RCC 7860 (cell line): ENCODE measurements at regions not wholly inside any gene's neighbourhood (a gene's known extent, or its start where the extent isn't known, plus 50 kb on each side); places are given as distances from the start of the nearest gene placed in this dataset.

Source experiments
- DNase-seq: peaks from one replicate; pipeline ENCODE4 v3.0.0-alpha.2; 2015; ENCODE audit warnings: low spot score
- FAIRE-seq: peaks from 2 replicates; lab custom pipeline; 2012; peaks lifted over from hg19 to GRCh38; lab: Jason Lieb, UNC

DNA sequence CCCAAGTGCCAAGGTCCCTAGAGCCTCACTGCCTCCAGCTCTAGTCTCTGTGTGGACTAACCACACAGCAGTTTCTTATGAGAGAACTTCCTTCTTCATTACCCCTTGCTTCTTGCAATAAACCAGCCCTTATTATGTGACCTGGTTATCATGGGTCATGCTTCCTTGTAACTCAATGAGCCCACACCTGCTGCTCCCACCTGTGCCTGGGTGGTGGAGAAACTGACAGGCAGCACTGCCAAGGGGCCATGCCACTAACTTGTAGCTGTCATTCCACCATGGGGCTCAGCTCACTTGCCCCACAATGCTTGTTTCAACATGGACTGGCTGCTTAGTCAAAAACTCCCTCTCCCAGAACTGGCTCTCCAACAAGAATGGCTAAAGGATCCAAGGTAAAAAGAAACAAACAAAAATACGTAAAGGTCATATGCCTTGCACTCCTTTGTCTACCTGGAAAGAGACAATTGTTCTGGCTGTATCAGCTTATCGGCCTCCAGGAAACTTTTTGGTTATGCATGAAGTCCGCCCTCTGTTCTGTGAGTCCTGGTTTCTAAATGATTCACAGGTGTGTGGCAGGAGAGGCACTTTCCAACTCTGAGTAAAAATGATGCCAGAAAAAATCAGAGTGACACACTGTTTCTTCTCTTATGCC is 446.4 kb downstream of the COG6 start:
- FAIRE-seq = no peak
- no peak for DNase-seq

GRCh38 chr13:40102360-40102727 is 446.9 kb downstream of the COG6 start:
- DNase-seq = no peak
- FAIRE-seq = no peak

- no peak for FAIRE-seq
- peak; percentile 81 for DNase-seq
Measured at GRCh38 chr13:40102854-40103253, 447.4 kb downstream of the COG6 start.

DNA sequence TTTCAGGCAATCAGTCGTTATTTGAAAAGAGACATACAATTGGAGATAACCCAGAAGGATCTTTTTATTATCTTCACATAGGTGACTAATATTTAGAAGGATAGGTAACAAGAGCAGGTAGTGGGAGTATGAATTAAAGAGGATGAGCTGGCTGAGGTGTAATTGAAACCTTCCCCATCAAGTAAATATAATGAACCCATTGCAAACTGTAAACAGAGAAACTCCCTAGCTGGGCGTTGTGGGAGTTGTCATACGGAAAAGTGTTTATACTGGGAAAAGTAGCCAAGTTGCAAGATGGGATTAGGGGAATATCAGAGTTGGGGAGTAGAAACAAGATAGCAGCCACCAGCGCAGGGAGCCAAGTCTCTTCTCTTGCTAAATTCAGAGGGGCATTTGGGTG is 448.4 kb downstream of the COG6 start:
- DNase-seq (no peak), FAIRE-seq (no peak)

DNA sequence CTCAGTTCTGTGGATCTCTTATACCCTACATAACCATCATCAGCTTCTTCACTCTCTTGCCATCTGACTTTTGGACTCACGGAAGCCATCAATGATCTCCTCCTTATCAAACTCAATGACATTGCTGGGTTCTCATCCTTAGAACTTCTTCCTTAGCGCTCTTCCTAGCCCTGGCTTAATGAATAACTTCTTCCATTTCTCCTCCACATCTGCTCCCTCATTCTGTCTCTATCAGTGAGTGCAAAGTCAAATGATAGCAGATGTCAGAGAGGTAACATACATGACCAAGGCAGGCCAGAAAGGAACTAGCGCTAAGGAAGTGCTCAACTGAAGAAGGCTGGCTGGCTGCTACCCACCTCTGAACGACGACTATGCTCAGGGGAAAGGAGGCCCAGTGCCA is 449.8 kb downstream of the COG6 start:
- no peak for DNase-seq
- no peak for FAIRE-seq

DNA sequence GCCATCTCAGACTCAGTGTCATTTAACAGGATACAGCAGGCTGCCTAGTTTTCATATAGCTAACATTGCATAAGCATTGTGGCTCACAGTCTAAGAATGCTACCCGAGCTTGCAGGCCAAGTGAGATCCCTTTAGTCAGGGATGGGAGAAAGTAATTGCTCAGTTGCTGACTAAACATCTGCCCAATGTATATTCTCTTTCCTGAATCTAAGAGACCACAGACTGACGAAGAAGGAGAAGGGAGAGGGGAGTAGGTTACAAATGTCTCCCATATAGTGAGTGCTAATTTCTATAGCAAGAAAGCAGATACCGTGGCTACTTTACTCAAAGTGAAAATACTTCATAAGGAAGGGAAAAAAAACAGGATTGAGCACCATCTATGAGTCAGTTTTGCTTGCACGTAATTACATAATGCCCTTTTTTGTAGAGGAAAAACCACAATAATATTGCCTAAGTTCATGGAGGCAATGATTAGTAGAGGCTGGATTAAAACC is 453.9 kb downstream of the COG6 start:
- peak; percentile 80 for DNase-seq
- FAIRE-seq = peak; percentile 81

DNA sequence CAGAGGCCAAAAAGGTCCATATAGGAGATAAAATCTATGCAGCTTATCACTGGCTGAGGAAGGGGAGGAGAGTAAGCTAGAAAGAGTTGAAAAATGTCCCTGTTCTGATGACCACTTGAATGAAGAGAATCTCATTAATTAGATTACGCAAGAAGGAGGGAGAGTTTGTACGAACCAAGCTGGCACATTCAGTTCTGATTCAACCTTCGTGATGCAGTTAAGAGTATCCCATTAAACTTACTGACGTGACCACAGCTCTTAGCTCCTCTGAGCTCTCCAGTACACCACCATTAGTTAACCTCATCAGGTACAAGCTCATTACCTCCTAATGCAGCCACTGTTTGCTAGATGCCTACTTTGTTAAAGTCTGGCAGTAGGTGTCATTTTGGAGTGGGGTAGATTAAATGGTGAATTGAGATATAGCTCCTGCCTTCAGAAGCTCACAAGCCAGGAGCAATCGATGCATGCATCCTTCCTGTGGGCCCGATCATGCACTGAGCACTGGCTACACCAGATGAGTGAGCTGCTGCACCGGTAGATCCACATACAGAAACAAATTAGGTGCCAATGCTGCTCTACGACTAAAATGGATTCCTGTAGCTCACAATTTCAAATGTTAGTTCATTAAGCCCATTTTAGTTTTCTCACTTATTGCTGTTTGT is 458.3 kb downstream of the COG6 start:
- FAIRE-seq = no peak
- DNase-seq = no peak

DNA sequence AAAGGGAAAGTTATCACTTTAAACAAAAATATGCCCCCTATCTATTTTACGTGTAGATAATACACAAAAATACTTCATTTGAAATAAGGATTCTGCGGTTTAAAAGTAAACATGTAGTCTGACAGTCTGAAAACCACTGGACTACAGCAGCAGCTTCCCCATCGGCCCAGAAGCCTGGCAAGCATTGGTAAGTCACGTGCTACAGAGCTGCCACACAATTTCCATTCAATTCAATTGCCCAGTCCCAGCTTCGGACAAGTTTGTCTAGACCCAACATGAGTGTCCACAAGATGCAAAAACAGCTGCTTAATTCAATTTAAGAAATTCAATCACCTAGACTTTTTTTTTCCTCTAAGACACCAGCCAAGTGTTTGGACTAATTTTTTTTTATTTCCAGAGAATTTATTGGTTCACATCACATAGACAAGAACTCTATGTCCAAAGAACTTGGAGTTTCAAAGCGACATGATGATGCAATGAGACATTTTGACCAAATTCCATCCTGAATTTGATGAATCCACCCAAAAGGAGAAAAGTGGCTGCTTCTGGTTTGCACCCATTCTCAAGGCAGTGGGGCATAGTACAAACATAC is 458.9 kb downstream of the COG6 start:
- DNase-seq (no peak), FAIRE-seq (no peak)

DNA sequence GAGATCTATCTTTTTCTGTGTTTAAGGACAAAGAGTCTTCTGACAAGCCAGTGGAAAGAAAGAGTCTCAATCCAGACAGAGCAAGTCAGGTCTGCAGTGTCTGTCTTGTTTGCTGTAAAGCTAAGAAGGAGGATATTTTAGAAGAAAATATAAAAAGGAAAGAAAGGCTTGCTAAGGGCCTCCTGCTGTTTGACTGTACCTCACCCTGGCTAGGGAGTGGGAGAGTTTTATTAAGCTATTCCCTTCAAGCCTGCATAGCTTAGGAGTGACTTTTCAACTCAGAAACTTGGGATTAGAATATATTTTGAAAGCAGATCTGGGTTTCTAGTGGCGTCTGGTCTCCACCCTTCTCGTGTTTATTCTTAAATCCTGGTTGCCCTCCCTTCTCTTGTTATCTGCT is 460.0 kb downstream of the COG6 start:
- FAIRE-seq (no peak), DNase-seq (no peak)

GRCh38 chr13:40116008-40116407 is 460.5 kb downstream of the COG6 start:
- DNase-seq (peak; percentile 53), FAIRE-seq (peak; percentile 28)

- DNase-seq = no peak
- FAIRE-seq = no peak
Measured at GRCh38 chr13:40118337-40118736, 462.9 kb downstream of the COG6 start.

DNA sequence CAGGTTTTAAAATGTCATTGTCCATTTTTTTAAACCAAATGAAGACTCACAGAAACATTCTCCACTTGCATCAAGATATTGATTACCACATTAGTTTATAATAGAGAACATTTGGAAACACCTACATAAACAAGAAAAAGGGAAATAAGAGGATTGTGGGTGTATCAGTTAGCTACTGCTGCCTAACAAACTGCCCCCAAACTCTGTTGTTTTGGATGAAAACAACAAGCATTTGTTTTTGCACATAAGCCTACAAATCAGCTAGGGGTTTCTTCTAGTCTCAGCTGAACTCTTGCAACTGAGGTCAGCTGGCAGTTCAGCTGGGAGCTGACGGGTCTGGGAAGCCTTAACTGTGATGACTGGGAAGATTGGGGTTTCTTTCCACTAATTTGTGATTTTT is 464.4 kb downstream of the COG6 start:
- FAIRE-seq (no peak), DNase-seq (no peak)

DNA sequence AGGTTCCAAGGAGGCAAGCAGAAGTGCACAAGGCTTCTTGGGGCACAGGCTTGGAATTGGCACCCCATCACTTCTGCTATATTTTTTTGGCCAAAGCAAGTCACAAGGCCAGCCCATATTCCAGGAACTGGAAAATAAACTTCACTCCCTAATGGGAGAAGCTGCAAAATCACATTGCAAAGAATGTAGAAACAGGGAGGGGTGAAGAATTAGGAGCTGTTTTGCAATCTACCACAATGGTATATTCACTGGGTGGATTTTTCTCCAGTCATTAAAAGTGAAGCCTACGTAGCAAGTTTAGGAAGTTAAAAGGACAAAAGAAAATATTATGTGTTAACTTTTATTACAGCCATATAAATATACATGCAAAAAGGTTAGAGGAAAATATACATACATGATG is 464.8 kb downstream of the COG6 start:
- DNase-seq (no peak), FAIRE-seq (no peak)

- FAIRE-seq = no peak
Measured at GRCh38 chr13:40120781-40121180, 465.3 kb downstream of the COG6 start.

DNA sequence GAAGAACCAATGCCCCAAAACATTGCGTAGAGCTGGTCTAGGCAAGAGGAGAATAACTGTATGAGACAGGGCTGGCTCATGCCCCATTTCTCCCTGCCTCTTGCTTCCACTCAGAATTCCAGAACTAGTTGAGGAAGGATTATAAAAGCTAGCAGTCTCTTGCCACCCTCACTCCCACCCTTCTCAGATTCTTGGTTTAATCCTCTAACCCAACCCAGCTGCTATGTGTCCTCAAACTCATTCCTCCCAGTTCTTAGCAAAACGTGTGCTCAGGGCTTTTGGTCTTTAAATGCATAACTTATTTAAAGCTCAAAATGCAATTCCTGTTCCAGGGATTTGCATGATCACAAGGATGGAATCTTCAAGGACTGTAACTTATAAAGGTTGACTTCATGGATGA is 466.3 kb downstream of the COG6 start:
- FAIRE-seq = no peak
- no peak for DNase-seq

More at GRCh38 chr13:40120781-40121180, 465.3 kb downstream of the COG6 start:
- no peak for DNase-seq

DNA sequence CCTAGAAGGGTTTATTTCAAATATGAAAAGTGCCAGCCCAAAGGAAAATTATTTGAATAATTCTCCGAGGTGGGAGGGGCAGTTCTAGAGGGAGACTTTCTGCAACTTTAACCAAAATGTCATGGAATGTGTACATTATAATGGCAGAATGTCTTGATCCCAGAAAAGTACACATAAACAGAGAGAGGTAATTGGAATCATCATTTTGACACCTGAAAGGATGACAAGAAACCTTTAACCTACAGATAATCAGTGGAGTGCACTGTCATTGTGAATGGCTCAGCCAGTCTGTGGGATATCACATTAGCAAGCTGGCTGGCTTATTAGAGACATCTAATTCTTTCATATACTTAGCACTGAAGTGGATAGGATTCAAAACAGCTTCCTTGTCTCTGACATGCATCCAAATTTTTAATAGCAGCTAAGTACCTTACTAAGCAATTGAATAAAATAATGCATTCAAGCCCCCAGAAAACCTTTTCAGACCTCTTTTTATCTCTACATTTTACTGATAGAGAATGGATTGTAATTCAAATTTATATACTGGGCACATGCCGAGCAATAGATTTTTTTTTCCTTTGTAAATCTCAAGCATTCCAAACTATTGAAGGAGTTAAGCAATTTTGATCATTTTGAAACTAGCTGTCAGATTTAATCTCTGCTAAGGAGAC is 468.6 kb downstream of the COG6 start:
- no peak for FAIRE-seq
- DNase-seq = no peak

GRCh38 chr13:40124633-40125015 is 469.2 kb downstream of the COG6 start:
- DNase-seq (no peak), FAIRE-seq (no peak)

DNA sequence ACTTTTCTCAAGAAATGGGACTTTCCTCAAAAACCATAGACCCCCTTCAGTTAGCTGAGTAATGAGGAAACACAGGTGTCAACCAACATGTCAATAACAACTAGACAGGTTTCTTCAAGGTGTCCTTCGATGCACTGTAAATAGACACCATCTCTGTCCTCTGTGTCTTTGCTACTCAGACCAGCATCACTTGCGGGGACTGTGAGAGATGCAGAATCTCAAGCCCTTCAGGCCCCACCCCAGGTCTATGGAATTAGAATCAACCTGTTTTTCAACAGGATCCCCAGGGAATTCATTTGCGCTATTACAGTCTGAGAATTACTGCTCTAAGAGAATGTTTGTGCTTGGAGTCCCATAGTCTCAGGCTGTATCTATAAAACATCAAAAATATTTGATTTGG is 469.9 kb downstream of the COG6 start:
- FAIRE-seq = no peak

GRCh38 chr13:40126306-40127085 is 471.0 kb downstream of the COG6 start:
- DNase-seq = no peak

More for the DNA sequence above, 469.9 kb downstream of the COG6 start:
- DNase-seq = no peak

GRCh38 chr13:40127476-40127875 is 472.0 kb downstream of the COG6 start:
- DNase-seq = no peak
- no peak for FAIRE-seq

More at GRCh38 chr13:40126306-40127085, 471.0 kb downstream of the COG6 start:
- FAIRE-seq = no peak

- FAIRE-seq = no peak
- DNase-seq = no peak
Measured at GRCh38 chr13:40127925-40128324, 472.5 kb downstream of the COG6 start.
